Hematopoietic multipotent progenitor cell (in vitro differentiated cells): ENCODE measurements at regions not wholly inside any gene's neighbourhood (a gene's known extent, or its start where the extent isn't known, plus 50 kb on each side); places are given as distances from the start of the nearest gene placed in this dataset.
"Not testable (repeated sequence)": the region's sequence is repeated elsewhere in the genome, so short reads cannot be mapped to it uniquely, and the experiment has no call there.

Experiments
- DNase-seq, 3 donors: peaks; one replicate each; pipeline ENCODE4 v3.0.0-alpha.2; 2011 to 2015; ENCODE audit warnings: low read depth in 2 of 3, low spot score in 2 of 3

- peak in 1 of 3 donors; percentile 39 for DNase-seq
Observed at GRCh38 chr2:8551622-8552074, 130.2 kb upstream of the ID2 start.

GRCh38 chr2:8552293-8552801 is 129.5 kb upstream of the ID2 start:
- no peak for DNase-seq

- DNase-seq = no peak
Observed at GRCh38 chr2:8553643-8554042, 128.2 kb upstream of the ID2 start.

- no peak for DNase-seq
Observed at GRCh38 chr2:8554296-8554806, 127.5 kb upstream of the ID2 start.

- DNase-seq = no peak
Observed at GRCh38 chr2:8555543-8555942, 126.3 kb upstream of the ID2 start.

- no peak for DNase-seq
Observed at GRCh38 chr2:8558096-8558495, 123.8 kb upstream of the ID2 start.

- no peak for DNase-seq
Observed at GRCh38 chr2:8558956-8559355, 122.9 kb upstream of the ID2 start.

GRCh38 chr2:8559805-8560204 is 122.1 kb upstream of the ID2 start:
- no peak for DNase-seq

GRCh38 chr2:8561692-8562091 is 120.2 kb upstream of the ID2 start:
- not testable (repeated sequence) for DNase-seq

- no peak for DNase-seq
Observed at GRCh38 chr2:8563814-8564474, 117.9 kb upstream of the ID2 start.

- DNase-seq = no peak
Observed at GRCh38 chr2:8564475-8564874, 117.4 kb upstream of the ID2 start.

- no peak for DNase-seq
Observed at GRCh38 chr2:8565399-8566154, 116.3 kb upstream of the ID2 start.

GRCh38 chr2:8566155-8566670 is 115.6 kb upstream of the ID2 start:
- DNase-seq = no peak

- no peak for DNase-seq
Observed at GRCh38 chr2:8566774-8567468, 114.9 kb upstream of the ID2 start.

- no peak for DNase-seq
Observed at GRCh38 chr2:8567469-8568260, 114.2 kb upstream of the ID2 start.

- no peak for DNase-seq
Observed at GRCh38 chr2:8568543-8569302, 113.1 kb upstream of the ID2 start.

GRCh38 chr2:8569332-8569930 is 112.4 kb upstream of the ID2 start:
- DNase-seq = no peak

GRCh38 chr2:8570637-8571036 is 111.2 kb upstream of the ID2 start:
- no peak for DNase-seq

- DNase-seq = no peak
Observed at GRCh38 chr2:8571301-8571791, 110.5 kb upstream of the ID2 start.
